WTC11 (cell line): ENCODE measurements at regions not wholly inside any gene's neighbourhood (a gene's known extent, or its start where the extent isn't known, plus 50 kb on each side); places are given as distances from the start of the nearest gene placed in this dataset.

Source experiments
- ATAC-seq: fragments of 200-7000 bp; cut with Tn5 transposase; 2 replicates; pipeline ENCODE4 v1.10.0; 2021; ENCODE audit warnings: mild to moderate bottlenecking, moderate library complexity
- CTCF ChIA-PET: fragments of 300-600 bp; sonication (Branson Sonifier 250); formaldehyde crosslinking; loops from one replicate; lab custom pipeline; 2021; ENCODE audit warnings: antibody characterized with exemption; lab: Charles Lee
- POLR2A ChIA-PET: fragments of 350-600 bp; sonication (Branson Sonifier 250); formaldehyde crosslinking; loops from one replicate; lab custom pipeline; 2021; ENCODE audit warnings: antibody characterized with exemption; lab: Charles Lee
- DNase-seq: peaks from one replicate; pipeline ENCODE4 v3.0.0; 2021; ENCODE audit warnings: low spot score
- H3K27ac Mint-ChIP-seq: 2 replicates; pipeline ENCODE4 v1.8.0; 2021; ENCODE audit warnings: mixed read lengths
- H3K27me3 Mint-ChIP-seq: 2 replicates; pipeline ENCODE4 v1.8.0; 2021; ENCODE audit warnings: low read depth, mild to moderate bottlenecking, moderate library complexity, mixed read lengths
- H3K36me3 Mint-ChIP-seq: 2 replicates; pipeline ENCODE4 v1.8.0; 2021; ENCODE audit warnings: mixed read lengths
- H3K4me1 Mint-ChIP-seq: 2 replicates; pipeline ENCODE4 v1.8.0; 2022; ENCODE audit warnings: mixed read lengths
- H3K4me3 Mint-ChIP-seq: 2 replicates; pipeline ENCODE4 v1.8.0; 2021; ENCODE audit warnings: mild to moderate bottlenecking, moderate library complexity, mixed read lengths
- H3K9me3 Mint-ChIP-seq: 2 replicates; pipeline ENCODE4 v1.8.0; 2021; ENCODE audit warnings: mixed read lengths
- CBFB ChIP-seq: sonication (generic); formaldehyde crosslinking; IDR thresholded peaks from 2 replicates; pipeline ENCODE4 v1.8.1; 2022; ENCODE audit warnings: mild to moderate bottlenecking, low read depth, missing genetic modification reagents
- CREM ChIP-seq: sonication (generic); formaldehyde crosslinking; IDR thresholded peaks from 2 replicates; pipeline ENCODE4 v1.8.1; 2022; ENCODE audit warnings: mild to moderate bottlenecking, missing genetic modification reagents, moderate library complexity
- FOXK1 ChIP-seq: sonication (generic); formaldehyde crosslinking; IDR thresholded peaks from 2 replicates; pipeline ENCODE4 v1.8.0; 2022; ENCODE audit warnings: mild to moderate bottlenecking, moderate library complexity, missing genetic modification reagents
- GRHL2 ChIP-seq: fragments of 250-450 bp; sonication (Bioruptor Pico); IDR thresholded peaks from 2 replicates; pipeline ENCODE4 v1.8.0; 2022; ENCODE audit warnings: mild to moderate bottlenecking, moderate library complexity; ENCODE audit not compliant: insufficient replicate concordance, severe bottlenecking
- GTF2I ChIP-seq: fragments of 250-450 bp; sonication (Bioruptor Pico); conservative IDR thresholded peaks from 2 replicates; pipeline ENCODE4 v1.4.0; 2021; ENCODE audit warnings: mild to moderate bottlenecking
- NR3C1 ChIP-seq: sonication (generic); formaldehyde crosslinking; conservative IDR thresholded peaks from 2 replicates; pipeline ENCODE4 v1.8.1; 2023; ENCODE audit warnings: low read depth, mild to moderate bottlenecking, missing genetic modification reagents
- PRRX2 ChIP-seq: fragments of 250-450 bp; sonication (Bioruptor Pico); IDR thresholded peaks from 2 replicates; pipeline ENCODE4 v1.8.0; 2021; ENCODE audit warnings: mild to moderate bottlenecking
- RORB ChIP-seq: fragments of 250-450 bp; sonication (Bioruptor Pico); IDR thresholded peaks from 2 replicates; pipeline ENCODE4 v1.9.0; 2021; ENCODE audit warnings: mild to moderate bottlenecking
- SP1 ChIP-seq: sonication (generic); formaldehyde crosslinking; conservative IDR thresholded peaks from 2 replicates; pipeline ENCODE4 v1.8.1; 2022; ENCODE audit warnings: missing genetic modification reagents
- TEAD4 ChIP-seq: sonication (generic); formaldehyde crosslinking; IDR thresholded peaks from 2 replicates; pipeline ENCODE4 v1.8.0; 2022; ENCODE audit warnings: mild to moderate bottlenecking, missing genetic modification reagents
- ZNF138 ChIP-seq: sonication (generic); formaldehyde crosslinking; conservative IDR thresholded peaks from 2 replicates; pipeline ENCODE4 v1.8.1; 2022; ENCODE audit warnings: mild to moderate bottlenecking, moderate library complexity, missing genetic modification reagents
- ZNF263 ChIP-seq: sonication (generic); formaldehyde crosslinking; IDR thresholded peaks from 2 replicates; pipeline ENCODE4 v1.8.1; 2022; ENCODE audit warnings: low read depth, mild to moderate bottlenecking, moderate library complexity, missing genetic modification reagents
- ZNF416 ChIP-seq: fragments of 250-450 bp; sonication (Bioruptor Pico); IDR thresholded peaks from 2 replicates; pipeline ENCODE4 v1.9.0; 2021; ENCODE audit warnings: mild to moderate bottlenecking, inconsistent platforms
- ZNF423 ChIP-seq: fragments of 250-450 bp; sonication (Bioruptor Pico); IDR thresholded peaks from 2 replicates; pipeline ENCODE4 v2.1.2; 2022; ENCODE audit warnings: mild to moderate bottlenecking, moderate library complexity
- TF ChIP-seq, protein P1 (sequence below): sonication (generic); formaldehyde crosslinking; IDR thresholded peaks from 2 replicates; pipeline ENCODE4 v1.8.1; 2022; ENCODE audit warnings: missing genetic modification reagents, borderline replicate concordance
- TF ChIP-seq, protein P2 (sequence below): sonication (generic); formaldehyde crosslinking; IDR thresholded peaks from 2 replicates; pipeline ENCODE4 v1.8.1; 2023; ENCODE audit warnings: mild to moderate bottlenecking, moderate library complexity, missing genetic modification reagents
- TF ChIP-seq, protein P3 (sequence below): fragments of 250-450 bp; sonication (Bioruptor Pico); IDR thresholded peaks from 2 replicates; pipeline ENCODE4 v1.9.0; 2021; ENCODE audit warnings: mild to moderate bottlenecking
- TF ChIP-seq, protein P4 (sequence below): sonication (generic); formaldehyde crosslinking; IDR thresholded peaks from 2 replicates; pipeline ENCODE4 v1.8.0; 2022; ENCODE audit warnings: mild to moderate bottlenecking, missing genetic modification reagents
- TF ChIP-seq, protein P5 (sequence below): sonication (generic); formaldehyde crosslinking; IDR thresholded peaks from 2 replicates; pipeline ENCODE4 v1.8.0; 2022; ENCODE audit warnings: mild to moderate bottlenecking, missing genetic modification reagents
- TF ChIP-seq, protein P6 (sequence below): fragments of 250-450 bp; sonication (Bioruptor Pico); IDR thresholded peaks from 2 replicates; pipeline ENCODE4 v2.1.2; 2022; ENCODE audit warnings: mild to moderate bottlenecking, moderate library complexity

DNA sequence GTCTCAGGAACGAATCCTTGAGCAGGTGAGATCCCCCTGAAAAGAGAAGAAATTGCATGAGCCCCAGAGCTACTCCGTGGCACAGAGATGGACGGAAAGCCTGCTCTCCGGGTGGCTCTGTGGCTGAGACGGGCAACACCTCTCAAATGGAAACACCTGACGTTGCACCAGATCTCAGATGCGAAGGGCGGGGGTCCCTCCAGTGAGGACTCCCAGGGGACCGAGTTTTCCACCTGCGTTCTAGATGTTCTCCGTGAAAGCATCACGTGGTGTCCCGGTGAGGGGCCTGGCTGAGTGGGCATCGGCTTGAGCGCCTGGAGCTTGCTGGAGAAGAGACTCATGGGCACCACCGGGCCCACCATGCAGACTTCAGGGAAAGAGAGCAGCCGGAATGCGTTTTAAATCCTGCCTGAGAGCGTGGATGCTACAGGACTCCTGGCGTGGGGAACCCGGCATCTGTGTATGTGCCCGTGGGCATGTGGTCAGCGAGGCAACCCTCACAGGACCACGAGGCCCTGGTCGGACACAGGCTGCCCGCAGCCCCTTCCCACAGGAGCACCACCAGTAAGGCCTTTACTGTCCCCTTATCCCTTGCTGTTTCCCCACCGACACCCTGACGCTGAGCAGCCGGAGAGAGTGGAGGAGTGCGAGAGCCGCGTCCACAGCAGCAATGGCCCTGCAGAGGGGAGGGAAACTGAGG lies 378.4 kb upstream of the IRX4 start (continued):
- TF ChIP-seq, protein P1, sequence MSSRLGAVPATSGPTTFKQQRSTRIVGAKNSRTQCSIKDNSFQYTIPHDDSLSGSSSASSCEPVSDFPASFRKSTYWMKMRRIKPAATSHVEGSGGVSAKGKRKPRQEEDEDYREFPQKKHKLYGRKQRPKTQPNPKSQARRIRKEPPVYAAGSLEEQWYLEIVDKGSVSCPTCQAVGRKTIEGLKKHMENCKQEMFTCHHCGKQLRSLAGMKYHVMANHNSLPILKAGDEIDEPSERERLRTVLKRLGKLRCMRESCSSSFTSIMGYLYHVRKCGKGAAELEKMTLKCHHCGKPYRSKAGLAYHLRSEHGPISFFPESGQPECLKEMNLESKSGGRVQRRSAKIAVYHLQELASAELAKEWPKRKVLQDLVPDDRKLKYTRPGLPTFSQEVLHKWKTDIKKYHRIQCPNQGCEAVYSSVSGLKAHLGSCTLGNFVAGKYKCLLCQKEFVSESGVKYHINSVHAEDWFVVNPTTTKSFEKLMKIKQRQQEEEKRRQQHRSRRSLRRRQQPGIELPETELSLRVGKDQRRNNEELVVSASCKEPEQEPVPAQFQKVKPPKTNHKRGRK (CRISPR knock-in tag), result no peak
- TF ChIP-seq, protein P2, sequence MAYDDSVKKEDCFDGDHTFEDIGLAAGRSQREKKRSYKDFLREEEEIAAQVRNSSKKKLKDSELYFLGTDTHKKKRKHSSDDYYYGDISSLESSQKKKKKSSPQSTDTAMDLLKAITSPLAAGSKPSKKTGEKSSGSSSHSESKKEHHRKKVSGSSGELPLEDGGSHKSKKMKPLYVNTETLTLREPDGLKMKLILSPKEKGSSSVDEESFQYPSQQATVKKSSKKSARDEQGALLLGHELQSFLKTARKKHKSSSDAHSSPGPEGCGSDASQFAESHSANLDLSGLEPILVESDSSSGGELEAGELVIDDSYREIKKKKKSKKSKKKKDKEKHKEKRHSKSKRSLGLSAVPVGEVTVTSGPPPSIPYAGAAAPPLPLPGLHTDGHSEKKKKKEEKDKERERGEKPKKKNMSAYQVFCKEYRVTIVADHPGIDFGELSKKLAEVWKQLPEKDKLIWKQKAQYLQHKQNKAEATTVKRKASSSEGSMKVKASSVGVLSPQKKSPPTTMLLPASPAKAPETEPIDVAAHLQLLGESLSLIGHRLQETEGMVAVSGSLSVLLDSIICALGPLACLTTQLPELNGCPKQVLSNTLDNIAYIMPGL, result no peak
- TF ChIP-seq NR3C1 (CRISPR knock-in tag) (no peak), PRRX2 (no peak), TEAD4 (CRISPR knock-in tag) (no peak), ZNF138 (no peak), ZNF416 (CRISPR knock-in tag) (no peak), FOXK1 (no peak), SP1 (CRISPR knock-in tag) (no peak)
- TF ChIP-seq, protein P3, sequence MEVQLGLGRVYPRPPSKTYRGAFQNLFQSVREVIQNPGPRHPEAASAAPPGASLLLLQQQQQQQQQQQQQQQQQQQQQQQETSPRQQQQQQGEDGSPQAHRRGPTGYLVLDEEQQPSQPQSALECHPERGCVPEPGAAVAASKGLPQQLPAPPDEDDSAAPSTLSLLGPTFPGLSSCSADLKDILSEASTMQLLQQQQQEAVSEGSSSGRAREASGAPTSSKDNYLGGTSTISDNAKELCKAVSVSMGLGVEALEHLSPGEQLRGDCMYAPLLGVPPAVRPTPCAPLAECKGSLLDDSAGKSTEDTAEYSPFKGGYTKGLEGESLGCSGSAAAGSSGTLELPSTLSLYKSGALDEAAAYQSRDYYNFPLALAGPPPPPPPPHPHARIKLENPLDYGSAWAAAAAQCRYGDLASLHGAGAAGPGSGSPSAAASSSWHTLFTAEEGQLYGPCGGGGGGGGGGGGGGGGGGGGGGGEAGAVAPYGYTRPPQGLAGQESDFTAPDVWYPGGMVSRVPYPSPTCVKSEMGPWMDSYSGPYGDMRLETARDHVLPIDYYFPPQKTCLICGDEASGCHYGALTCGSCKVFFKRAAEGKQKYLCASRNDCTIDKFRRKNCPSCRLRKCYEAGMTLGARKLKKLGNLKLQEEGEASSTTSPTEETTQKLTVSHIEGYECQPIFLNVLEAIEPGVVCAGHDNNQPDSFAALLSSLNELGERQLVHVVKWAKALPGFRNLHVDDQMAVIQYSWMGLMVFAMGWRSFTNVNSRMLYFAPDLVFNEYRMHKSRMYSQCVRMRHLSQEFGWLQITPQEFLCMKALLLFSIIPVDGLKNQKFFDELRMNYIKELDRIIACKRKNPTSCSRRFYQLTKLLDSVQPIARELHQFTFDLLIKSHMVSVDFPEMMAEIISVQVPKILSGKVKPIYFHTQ (CRISPR knock-in tag), result no peak

DNA sequence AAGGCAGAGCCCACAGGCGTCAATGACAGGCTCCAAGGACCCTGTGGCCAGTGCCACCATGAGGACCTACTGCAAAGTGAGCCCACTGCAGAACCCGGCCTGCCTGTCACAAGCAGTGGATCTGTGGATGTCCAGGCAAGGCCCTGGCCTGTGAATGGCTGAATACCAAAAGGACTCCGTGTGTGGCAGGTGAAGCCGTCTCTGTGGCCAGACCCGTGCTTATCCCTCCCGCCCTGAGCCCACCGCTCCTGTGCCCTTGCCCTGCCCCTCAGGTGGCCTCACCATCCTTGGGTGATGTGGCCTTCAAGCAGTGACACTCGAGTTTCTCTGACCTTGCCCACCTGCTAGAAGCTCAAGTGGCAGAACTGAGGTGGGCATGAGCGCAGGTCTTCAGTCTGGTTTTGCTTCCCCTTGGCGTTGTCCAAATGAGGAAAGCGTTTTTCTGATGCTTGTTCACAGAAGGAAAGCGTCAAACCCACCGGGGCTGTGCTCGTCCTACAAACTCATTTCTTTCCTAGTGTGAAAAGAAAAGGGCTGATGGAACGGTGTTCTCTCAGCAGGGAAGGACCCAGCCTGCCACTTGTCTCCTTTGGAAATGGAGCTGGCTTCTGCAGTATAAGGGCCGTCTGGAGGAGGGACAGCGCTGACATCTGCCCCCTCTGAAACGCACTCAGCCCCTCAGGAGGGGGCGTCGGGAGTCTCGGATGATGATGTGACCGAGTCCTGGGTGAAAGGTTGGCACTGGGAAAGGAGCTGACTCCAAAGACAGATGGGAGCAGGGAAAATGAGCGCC lies 377.7 kb upstream of the IRX4 start:
- POLR2A ChIA-PET, result no interaction called here
- no peaks in the 10 kb centered on the region for H3K4me1 Mint-ChIP-seq
- H3K27ac Mint-ChIP-seq, result no peak overlapping the region

More for the DNA sequence above, 377.7 kb upstream of the IRX4 start:
- no peaks in the 10 kb centered on the region for H3K27me3 Mint-ChIP-seq
- CTCF ChIA-PET, result interaction anchor here (0.9 kb wide), 1 partner anchor 43 kb away, joined by 3 read pairs; no protein-coding TSS in a partner anchor
- H3K4me3 Mint-ChIP-seq, result no peak overlapping the region
- TF ChIP-seq CREM (CRISPR knock-in tag) (no peak), ZNF423 (CRISPR knock-in tag) (no peak), GTF2I (CRISPR knock-in tag) (no peak), RORB (CRISPR knock-in tag) (no peak), ZNF263 (CRISPR knock-in tag) (no peak), CBFB (no peak), GRHL2 (CRISPR knock-in tag) (no peak)
- TF ChIP-seq, protein P1 (CRISPR knock-in tag), result no peak
- TF ChIP-seq, protein P4, sequence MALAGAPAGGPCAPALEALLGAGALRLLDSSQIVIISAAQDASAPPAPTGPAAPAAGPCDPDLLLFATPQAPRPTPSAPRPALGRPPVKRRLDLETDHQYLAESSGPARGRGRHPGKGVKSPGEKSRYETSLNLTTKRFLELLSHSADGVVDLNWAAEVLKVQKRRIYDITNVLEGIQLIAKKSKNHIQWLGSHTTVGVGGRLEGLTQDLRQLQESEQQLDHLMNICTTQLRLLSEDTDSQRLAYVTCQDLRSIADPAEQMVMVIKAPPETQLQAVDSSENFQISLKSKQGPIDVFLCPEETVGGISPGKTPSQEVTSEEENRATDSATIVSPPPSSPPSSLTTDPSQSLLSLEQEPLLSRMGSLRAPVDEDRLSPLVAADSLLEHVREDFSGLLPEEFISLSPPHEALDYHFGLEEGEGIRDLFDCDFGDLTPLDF (CRISPR knock-in tag), result no peak
- TF ChIP-seq, protein P5, sequence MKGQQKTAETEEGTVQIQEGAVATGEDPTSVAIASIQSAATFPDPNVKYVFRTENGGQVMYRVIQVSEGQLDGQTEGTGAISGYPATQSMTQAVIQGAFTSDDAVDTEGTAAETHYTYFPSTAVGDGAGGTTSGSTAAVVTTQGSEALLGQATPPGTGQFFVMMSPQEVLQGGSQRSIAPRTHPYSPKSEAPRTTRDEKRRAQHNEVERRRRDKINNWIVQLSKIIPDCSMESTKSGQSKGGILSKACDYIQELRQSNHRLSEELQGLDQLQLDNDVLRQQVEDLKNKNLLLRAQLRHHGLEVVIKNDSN (CRISPR knock-in tag), result no peak
- TF ChIP-seq, protein P6, sequence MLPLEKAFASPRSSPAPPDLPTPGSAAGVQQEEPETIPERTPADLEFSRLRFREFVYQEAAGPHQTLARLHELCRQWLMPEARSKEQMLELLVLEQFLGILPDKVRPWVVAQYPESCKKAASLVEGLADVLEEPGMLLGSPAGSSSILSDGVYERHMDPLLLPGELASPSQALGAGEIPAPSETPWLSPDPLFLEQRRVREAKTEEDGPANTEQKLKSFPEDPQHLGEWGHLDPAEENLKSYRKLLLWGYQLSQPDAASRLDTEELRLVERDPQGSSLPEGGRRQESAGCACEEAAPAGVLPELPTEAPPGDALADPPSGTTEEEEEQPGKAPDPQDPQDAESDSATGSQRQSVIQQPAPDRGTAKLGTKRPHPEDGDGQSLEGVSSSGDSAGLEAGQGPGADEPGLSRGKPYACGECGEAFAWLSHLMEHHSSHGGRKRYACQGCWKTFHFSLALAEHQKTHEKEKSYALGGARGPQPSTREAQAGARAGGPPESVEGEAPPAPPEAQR (CRISPR knock-in tag), result no peak
- ATAC-seq (no peak), DNase-seq (no peak)
- no peaks in the 10 kb centered on the region for H3K9me3 Mint-ChIP-seq
- no peaks in the 10 kb centered on the region for H3K36me3 Mint-ChIP-seq
